ENCODE measurements at regions not wholly inside any gene's neighbourhood (a gene's known extent, or its start where the extent isn't known, plus 50 kb on each side); places are given as distances from the start of the nearest gene placed in this dataset.

GRCh38 chr2:72057308-72057707 lies 90.4 kb downstream of the CYP26B1 start:
- TF ChIP-seq CTCF (IDR thresholded peaks at IDR 0.05; ENCODE audit: low read depth, low read length) (no peak), EZH2phosphoT487 (IDR thresholded peaks at IDR 0.05; ENCODE audit: low read depth) (no peak)
